GF-D8 (cell line): ENCODE measurements at regions not wholly inside any gene's neighbourhood (a gene's known extent, or its start where the extent isn't known, plus 50 kb on each side); places are given as distances from the start of the nearest gene placed in this dataset.
A peak's percentile ranks its signal among the peaks of the same experiment; 100 is the strongest.
"Not testable (repeated sequence)": the region's sequence is repeated elsewhere in the genome, so short reads cannot be mapped to it uniquely, and the experiment has no call there.

Experiments used
- DNase-seq: peaks from one replicate; lab custom pipeline; 2025; lab: John Stamatoyannopoulos, UW

GRCh38 chr3:87793337-87793877, 265.4 kb downstream of the CGGBP1 start:
- DNase-seq: no peak

DNA sequence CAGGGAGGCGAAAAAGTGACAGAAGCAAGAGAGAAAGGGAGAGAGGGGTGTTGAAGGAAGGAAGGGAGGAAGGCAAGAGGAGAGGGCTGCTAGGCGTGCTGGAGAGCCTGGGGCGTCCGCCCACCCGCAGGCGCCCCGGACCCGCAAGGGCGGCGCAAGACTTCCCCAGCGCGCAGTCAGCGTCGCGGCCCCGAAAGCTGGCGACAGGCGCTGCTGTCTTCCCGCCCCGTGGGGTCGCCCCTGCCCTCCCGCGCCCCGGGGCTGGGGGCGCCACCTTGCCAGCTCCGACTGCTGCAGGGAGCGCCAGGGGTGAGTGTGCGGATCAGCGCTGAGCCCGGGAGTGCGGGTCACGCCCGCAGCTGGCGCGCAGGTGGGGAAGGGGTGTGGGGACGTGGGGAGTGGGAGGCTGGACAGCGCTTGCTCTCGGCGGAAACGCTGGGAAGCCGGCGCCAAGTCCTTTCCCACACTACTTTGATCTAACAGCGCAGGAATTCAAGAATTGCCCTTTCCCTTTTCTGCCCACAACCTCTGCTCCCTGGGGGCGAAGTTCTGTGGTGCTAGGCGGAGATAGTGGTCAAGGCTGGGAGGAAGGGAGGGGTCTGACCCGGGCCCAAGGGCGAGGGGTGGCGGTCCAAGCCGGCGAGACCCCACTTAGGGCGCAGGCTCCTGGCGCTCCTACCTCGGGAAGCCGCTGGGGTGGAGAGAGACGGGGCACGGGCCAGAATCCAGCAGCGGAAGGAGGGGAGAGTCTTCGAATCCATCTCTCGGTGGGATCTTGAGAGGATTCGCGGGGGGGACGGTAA, 266.1 kb downstream of the CGGBP1 start, which contains the start of gene HTR1F:
TSS of gene HTR1F (plus strand) at position 173 of the 803 bp plus-strand sequence.
- DNase-seq: no peak

- no peak for DNase-seq
Measured at GRCh38 chr3:87792198-87792533, 266.6 kb downstream of the CGGBP1 start.

DNA sequence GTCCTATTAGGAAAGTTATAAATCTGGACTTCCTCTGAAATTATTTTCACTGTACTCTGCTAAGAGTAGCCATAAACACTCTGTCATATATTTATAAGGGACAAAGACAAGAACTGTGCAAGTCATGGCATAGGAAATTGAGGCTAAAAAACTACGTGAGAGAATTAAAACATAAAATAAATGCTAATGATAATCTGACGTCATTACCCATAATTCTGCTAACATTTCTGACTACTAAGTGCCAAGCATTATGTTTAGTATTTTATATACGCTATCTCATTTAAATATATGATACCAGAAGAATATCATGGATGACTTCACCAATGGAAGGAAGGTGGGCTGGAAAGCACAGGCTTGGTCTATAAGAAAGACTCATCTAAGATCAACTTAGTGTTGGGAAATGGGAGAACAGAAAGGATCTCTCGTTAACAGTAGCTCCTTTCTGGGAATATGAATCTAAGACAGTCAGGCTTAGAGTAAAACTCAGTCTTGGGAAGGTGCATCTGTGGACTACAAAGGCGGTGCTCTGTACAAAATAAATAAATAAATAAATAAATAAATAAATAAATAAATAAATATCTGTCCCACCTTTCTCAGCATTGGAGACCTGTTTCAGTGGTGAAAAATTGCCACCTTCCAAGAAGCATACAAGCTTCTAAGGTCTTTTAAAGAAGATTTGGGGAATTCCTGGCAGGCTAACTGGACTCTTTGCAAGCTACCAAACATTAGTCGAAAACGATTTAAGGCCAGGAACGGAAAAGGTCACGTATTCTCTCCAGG, 267.4 kb downstream of the CGGBP1 start:
- DNase-seq: no peak

DNA sequence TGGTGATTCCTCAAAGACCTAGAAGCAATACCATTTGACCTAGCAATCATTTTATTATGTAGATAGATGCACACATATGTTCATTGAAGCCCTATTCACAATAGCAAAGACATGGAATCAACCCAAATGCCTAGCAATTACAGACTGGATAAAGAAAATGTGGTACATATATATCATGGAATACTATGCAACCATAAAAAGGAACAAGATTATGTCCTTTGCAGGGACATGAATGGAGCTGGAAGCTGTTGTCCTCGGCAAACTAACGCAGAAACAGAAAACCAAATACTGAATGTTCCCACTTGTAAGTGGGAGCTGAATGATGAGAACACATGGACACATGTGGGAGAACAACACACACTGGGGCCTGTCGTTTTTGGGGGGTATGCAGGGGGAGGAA, 269.8 kb downstream of the CGGBP1 start:
- DNase-seq: not testable (repeated sequence)

DNA sequence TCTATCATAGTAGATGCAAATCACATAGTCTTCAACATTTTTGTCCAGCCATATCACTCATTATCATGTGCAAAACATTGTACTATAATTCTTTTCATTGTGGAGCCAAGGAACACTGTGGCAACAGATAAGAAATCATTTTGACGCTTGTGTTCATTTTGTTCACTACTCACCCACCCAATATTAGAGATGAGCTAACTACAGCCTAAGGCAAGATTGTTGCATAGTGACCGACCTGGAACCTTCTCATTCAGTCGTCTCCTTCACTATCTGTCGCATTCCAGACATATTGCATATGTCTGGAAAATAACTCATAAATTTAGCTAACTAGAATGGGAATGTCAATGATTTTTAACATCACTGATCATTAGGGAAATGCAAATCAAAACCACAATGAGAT, 270.3 kb downstream of the CGGBP1 start:
- DNase-seq: no peak

GRCh38 chr3:87780811-87781210, 278.0 kb downstream of the CGGBP1 start:
- DNase-seq: peak; percentile 9

DNA sequence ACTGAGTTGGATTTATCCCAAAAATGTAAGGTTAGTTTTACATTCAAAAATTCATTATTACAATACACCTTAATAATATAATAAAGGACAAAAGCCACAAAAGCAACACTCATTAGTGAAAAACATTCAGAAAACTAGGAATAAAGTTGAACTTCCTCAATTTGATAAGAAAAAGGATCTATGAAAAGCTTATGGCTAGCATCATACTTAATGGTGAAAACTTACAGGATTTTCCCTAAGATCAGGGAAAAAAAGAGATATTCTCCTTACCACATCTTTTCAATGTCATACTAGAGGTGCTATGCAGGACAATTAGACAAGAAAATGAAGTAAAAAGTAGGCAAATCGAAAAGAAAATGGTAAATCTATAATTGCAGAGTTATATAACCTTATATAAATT, 279.9 kb downstream of the CGGBP1 start:
- no peak for DNase-seq

DNA sequence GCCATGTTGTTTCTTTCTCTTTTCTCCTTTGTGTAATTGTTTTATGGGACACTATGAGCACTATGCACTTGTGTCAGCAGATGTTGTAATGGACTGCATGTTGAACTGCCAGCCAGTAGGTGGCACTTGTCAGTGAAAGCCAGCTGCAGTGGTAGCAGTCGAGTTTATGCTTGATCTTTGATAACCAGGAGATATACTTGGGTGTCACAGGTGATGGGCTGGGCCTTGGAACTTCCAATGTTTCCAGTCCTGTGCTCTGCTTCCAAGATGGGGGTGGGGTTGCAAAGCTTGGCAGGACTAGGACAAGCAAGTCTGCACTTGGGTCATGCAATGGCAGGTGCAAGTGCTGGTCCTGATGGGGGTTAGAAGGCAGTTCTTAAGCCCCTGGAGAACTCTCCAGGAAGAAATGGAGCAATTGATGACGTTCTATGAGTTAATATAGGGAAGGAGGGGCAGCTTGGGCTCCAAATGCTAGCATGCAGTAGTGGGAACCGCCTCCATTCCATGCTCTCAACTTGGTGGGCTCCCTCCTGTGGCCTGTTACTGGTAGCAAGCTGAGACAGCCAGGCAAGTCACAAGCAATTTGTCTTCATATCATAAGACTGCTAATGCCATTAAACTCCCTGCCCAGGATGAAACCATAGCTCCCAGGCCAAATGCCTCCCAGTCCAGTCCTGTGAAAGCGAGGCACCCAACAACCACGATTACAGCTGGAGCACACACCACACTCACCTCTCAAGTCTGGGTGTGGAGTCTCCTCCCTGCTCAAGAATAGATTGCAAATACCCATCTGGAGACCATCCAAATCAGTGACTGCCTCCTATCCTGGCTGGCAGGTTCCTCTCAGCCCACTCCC, 287.2 kb downstream of the CGGBP1 start:
- DNase-seq: no peak

DNA sequence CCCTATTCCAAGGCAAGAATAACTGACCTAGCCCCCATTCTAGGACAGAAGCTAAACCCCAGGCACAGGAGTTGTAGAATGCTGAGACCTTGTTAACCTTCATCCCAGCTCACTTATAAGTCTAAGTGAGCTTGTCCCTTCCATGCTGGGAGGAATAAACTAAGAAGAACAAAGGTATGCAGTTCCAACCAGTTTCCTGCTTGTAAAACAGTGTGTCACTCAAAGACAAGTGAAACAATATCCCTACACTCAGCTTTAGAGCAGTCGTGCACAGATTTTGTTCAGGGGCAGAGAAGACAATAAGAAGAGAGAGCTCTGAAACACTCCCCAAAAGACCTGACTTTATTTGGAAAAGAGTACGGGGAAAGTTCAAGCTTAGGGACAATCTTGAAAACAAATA, 292.1 kb downstream of the CGGBP1 start:
- no peak for DNase-seq

DNA sequence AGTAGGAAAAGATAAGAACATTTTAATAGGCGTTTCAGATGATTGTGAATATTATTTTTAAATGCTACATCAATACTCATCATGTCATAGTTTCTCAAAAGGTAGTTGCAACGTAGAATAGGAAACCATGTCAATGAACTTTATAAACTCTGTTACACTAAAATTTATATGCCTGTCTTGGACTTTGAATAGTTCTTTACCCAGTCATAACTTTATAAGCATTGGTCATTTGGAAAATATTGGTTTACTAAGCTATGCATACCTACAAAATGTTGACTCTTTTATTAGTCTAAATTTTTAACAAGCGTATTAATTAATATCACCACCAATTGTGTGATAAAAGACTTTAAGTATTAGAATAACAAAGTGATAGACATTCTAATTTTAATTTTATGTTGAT, 293.5 kb downstream of the CGGBP1 start:
- DNase-seq: no peak

DNA sequence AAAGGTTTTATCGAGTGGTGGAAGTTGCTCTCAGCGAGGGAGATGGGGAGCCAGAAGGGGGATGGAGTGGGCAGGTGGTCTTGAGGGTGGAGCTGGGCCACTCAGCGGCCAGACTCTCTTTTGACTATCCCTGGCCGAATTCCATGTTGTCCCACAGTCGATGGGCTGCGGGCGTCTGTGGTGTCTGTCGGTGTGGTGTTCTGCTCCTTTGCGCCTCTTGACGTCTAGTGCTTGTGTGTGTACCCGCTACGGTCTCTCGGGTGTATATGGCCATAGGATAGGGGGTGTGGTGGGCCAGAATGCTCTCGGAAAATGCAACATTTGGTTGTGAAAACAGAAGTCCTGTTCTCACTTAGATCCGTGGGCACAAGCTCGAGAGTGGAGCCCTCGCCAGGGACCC, 297.0 kb downstream of the CGGBP1 start:
- no peak for DNase-seq

- no peak for DNase-seq
Measured at GRCh38 chr3:87761341-87761740, 297.5 kb downstream of the CGGBP1 start.

DNA sequence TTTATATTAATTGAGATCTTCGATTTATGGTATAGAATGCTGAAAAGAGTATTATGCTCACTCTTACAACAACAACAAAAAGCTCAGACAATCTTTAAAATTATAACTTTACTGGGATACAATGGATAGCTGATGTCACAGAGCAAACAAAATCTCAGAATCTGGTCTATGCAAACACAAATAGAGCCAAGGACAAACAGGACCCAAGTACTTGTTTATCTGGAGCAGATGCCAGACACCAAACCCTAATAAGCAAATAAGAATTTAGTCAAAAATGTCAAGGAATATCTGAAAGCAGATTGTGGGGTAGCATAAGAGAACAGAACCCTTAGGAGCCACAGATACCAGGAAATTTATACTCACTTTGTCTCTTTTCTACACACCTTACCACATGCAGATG, 302.2 kb downstream of the CGGBP1 start:
- no peak for DNase-seq

GRCh38 chr3:87755852-87756251, 303.0 kb downstream of the CGGBP1 start:
- no peak for DNase-seq

DNA sequence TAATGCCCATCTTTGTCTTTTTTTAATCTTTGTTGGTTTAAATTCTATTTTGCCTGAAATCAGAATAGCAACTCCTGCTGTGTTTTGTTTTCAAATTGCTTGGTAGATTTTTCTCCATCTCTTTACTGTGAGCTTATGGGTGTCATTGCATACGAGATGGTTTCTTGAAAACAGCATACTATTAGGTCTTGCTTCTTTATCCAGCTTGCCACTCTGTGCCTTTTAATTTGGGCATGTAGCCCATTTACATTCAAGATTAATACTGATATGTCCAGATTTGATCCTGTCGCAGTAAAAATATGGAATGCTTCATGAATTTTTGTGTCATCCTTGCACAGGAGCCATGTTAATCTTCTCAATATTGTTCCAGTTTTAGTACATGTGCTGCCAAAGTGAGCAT, 316.6 kb downstream of the CGGBP1 start:
- no peak for DNase-seq

- not testable (repeated sequence) for DNase-seq
Measured at GRCh38 chr3:87740894-87741293, 317.9 kb downstream of the CGGBP1 start.

DNA sequence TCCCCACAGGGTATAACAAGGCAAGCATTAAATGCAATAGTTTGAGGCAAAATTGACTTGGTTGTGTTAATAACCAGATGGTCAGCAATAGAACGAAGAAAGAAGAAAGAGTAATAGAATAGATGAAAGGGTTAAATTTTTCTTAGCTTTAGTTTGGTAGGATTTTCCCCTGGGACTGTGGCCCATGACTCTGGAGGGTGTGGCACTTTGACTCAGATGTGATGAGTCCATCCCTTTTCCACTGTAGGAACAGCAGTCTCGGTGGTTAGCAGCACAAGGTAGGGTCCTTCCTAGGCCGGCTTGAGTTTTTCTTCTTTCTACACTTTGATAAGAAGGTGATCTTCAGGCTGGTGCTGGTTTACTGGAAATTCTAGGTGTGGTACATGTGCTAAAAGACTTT, 321.0 kb downstream of the CGGBP1 start:
- DNase-seq: not testable (repeated sequence)

DNA sequence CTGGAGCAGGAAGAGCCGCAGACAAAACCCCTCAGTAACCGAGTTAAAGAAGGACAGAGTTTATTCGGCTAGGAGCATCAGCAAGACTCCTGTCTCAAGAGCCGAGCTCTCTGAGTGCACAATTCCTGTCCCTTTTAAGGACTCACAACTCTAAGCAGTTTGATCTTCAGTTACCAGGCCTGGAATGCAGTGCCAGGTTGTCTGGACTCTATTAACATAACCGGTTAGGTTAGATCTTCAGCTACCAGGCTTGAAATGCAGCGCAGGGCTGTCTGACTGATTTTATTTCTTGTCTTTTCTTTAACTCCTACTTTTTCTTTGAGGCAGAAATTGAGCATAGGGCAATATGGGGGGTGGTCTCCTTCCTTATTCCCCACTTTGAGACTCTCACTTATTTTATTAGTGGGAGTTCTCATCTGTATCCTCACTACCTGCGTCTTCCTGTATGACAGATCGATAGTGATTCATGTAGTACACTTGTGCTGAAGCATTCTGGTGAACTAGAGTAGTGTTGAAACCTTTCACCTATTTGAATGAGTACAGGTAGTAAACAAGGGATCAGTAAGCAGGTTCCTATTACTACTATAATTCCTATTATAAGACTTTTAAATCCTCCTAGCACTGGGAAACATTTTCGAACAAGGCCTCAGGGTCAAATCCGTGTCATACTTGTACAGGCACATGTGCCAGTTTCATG, 325.0 kb downstream of the CGGBP1 start:
- DNase-seq: no peak

GRCh38 chr3:87732294-87732693, 326.5 kb downstream of the CGGBP1 start:
- no peak for DNase-seq

GRCh38 chr3:87727783-87728182, 331.0 kb downstream of the CGGBP1 start:
- no peak for DNase-seq

GRCh38 chr3:87719060-87719459, 339.7 kb downstream of the CGGBP1 start:
- DNase-seq: no peak
